Karpas-422 (cell line): ENCODE measurements at regions not wholly inside any gene's neighbourhood (a gene's known extent, or its start where the extent isn't known, plus 50 kb on each side); places are given as distances from the start of the nearest gene placed in this dataset.

Source experiments
- DNase-seq: peaks from one replicate; pipeline ENCODE4 v3.0.0-alpha.2; 2015
- H2AFZ ChIP-seq: fragments of 200-600 bp; sonication (generic); 2 replicates; pipeline ENCODE4 v1.6.1; 2014; ENCODE audit warnings: antibody characterized with exemption, low read length, mixed read lengths
- H3K27ac ChIP-seq: fragments of 200-600 bp; sonication (generic); 2 replicates; pipeline ENCODE4 v1.5.1; 2014; ENCODE audit warnings: mild to moderate bottlenecking, low read length, moderate library complexity
- H3K27me3 ChIP-seq: fragments of 200-600 bp; sonication (generic); 2 replicates; pipeline ENCODE4 v1.6.1; 2014; ENCODE audit warnings: low read length, mixed read lengths
- H3K36me3 ChIP-seq: fragments of 200-600 bp; sonication (generic); 2 replicates; pipeline ENCODE4 v1.6.1; 2014; ENCODE audit warnings: low read length, mixed read lengths; ENCODE audit not compliant: insufficient read depth
- H3K4me1 ChIP-seq: fragments of 200-600 bp; sonication (generic); 2 replicates; pipeline ENCODE4 v1.6.1; 2014; ENCODE audit warnings: mild to moderate bottlenecking, low read length, mixed read lengths
- H3K4me2 ChIP-seq: fragments of 200-600 bp; sonication (generic); 2 replicates; pipeline ENCODE4 v1.6.1; 2014; ENCODE audit warnings: low read length, low read depth, mild to moderate bottlenecking; ENCODE audit not compliant: poor library complexity, severe bottlenecking
- H3K4me3 ChIP-seq: fragments of 200-600 bp; sonication (generic); 2 replicates; pipeline ENCODE4 v1.5.1; 2014; ENCODE audit warnings: mild to moderate bottlenecking, antibody characterized with exemption, low read length, mixed read lengths
- H3K79me2 ChIP-seq: fragments of 200-600 bp; sonication (generic); 2 replicates; pipeline ENCODE4 v1.6.1; 2014; ENCODE audit warnings: mild to moderate bottlenecking, low read length, mixed read lengths
- H3K9ac ChIP-seq: fragments of 200-600 bp; sonication (generic); 2 replicates; pipeline ENCODE4 v1.6.0; 2014; ENCODE audit warnings: low read length
- H3K9me2 ChIP-seq: fragments of 200-600 bp; sonication (generic), shearing (Covaris generic); replicated peaks from 2 replicates; pipeline ENCODE4 v1.6.0; 2014; ENCODE audit warnings: mild to moderate bottlenecking, low read length, moderate library complexity; ENCODE audit not compliant: insufficient read depth
- H3K9me3 ChIP-seq: fragments of 300-700, 200-600 bp; sonication (generic); 2 replicates; pipeline ENCODE4 v1.6.1; 2014; ENCODE audit warnings: low read length, mixed read lengths
- H4K20me1 ChIP-seq: fragments of 200-600 bp; sonication (generic); 2 replicates; pipeline ENCODE4 v1.6.1; 2014; ENCODE audit warnings: mild to moderate bottlenecking, antibody characterized with exemption, low read length, low read depth; ENCODE audit not compliant: insufficient read depth

GRCh38 chr7:156006024-156006423, 193.8 kb upstream of the SHH start:
- H3K27ac ChIP-seq = no peak overlapping the region
- no peak overlapping the region for H3K4me3 ChIP-seq
- no peak for DNase-seq
- H3K36me3 ChIP-seq = no peaks in the 10 kb centered on the region
- no peak overlapping the region for H3K4me2 ChIP-seq
- H2AFZ ChIP-seq = no peak overlapping the region
- no peaks in the 10 kb centered on the region for H3K27me3 ChIP-seq
- H4K20me1 ChIP-seq = no peaks in the 10 kb centered on the region
- H3K9me3 ChIP-seq = no peaks in the 10 kb centered on the region
- no peak overlapping the region for H3K9ac ChIP-seq
- no peaks in the 10 kb centered on the region for H3K9me2 ChIP-seq
- no peaks in the 10 kb centered on the region for H3K79me2 ChIP-seq
- no peaks in the 10 kb centered on the region for H3K4me1 ChIP-seq

- no peaks in the 10 kb centered on the region for H3K27me3 ChIP-seq
- H4K20me1 ChIP-seq = no peaks in the 10 kb centered on the region
- H2AFZ ChIP-seq = no peak overlapping the region
- H3K79me2 ChIP-seq = no peaks in the 10 kb centered on the region
- H3K9ac ChIP-seq = no peak overlapping the region
- H3K27ac ChIP-seq = no peak overlapping the region
- no peak overlapping the region for H3K4me2 ChIP-seq
- H3K36me3 ChIP-seq = no peaks in the 10 kb centered on the region
- H3K4me1 ChIP-seq = no peaks in the 10 kb centered on the region
- no peaks in the 10 kb centered on the region for H3K9me2 ChIP-seq
- H3K9me3 ChIP-seq = no peaks in the 10 kb centered on the region
- no peak for DNase-seq
- no peak overlapping the region for H3K4me3 ChIP-seq
Observed at GRCh38 chr7:156005202-156005691, 193.0 kb upstream of the SHH start.

GRCh38 chr7:156004265-156005201, 192.3 kb upstream of the SHH start:
- no peak for DNase-seq
- H3K36me3 ChIP-seq = no peaks in the 10 kb centered on the region
- no peaks in the 10 kb centered on the region for H3K79me2 ChIP-seq
- H3K27ac ChIP-seq = no peak overlapping the region
- no peak overlapping the region for H3K4me2 ChIP-seq
- no peaks in the 10 kb centered on the region for H3K9me2 ChIP-seq
- H3K9me3 ChIP-seq = no peaks in the 10 kb centered on the region
- H3K27me3 ChIP-seq = no peaks in the 10 kb centered on the region
- H3K4me3 ChIP-seq = no peak overlapping the region
- H3K4me1 ChIP-seq = no peaks in the 10 kb centered on the region
- no peak overlapping the region for H3K9ac ChIP-seq
- H4K20me1 ChIP-seq = no peaks in the 10 kb centered on the region
- H2AFZ ChIP-seq = no peak overlapping the region

GRCh38 chr7:156003220-156004162, 191.2 kb upstream of the SHH start:
- Histone ChIP-seq H4K20me1 (no peaks in the 10 kb centered on the region), H3K9me2 (no peaks in the 10 kb centered on the region), H2AFZ (no peak overlapping the region), H3K36me3 (no peaks in the 10 kb centered on the region), H3K27me3 (no peaks in the 10 kb centered on the region), H3K4me2 (no peak overlapping the region), H3K9me3 (no peaks in the 10 kb centered on the region), H3K27ac (no peak overlapping the region), H3K4me1 (no peaks in the 10 kb centered on the region), H3K9ac (no peak overlapping the region), H3K79me2 (no peaks in the 10 kb centered on the region), H3K4me3 (no peak overlapping the region)
- DNase-seq = no peak

GRCh38 chr7:156002362-156003066, 190.3 kb upstream of the SHH start:
- Histone ChIP-seq H2AFZ (no peak overlapping the region), H3K79me2 (no peaks in the 10 kb centered on the region), H3K4me2 (no peak overlapping the region), H3K9me3 (no peaks in the 10 kb centered on the region), H3K4me3 (no peak overlapping the region), H3K9me2 (no peaks in the 10 kb centered on the region), H3K36me3 (no peaks in the 10 kb centered on the region), H4K20me1 (no peaks in the 10 kb centered on the region), H3K27ac (no peak overlapping the region), H3K27me3 (no peaks in the 10 kb centered on the region), H3K4me1 (no peaks in the 10 kb centered on the region), H3K9ac (no peak overlapping the region)
- DNase-seq = no peak

GRCh38 chr7:156001496-156002260, 189.4 kb upstream of the SHH start:
- no peaks in the 10 kb centered on the region for H3K27me3 ChIP-seq
- no peak overlapping the region for H2AFZ ChIP-seq
- H3K9ac ChIP-seq = no peak overlapping the region
- H3K4me3 ChIP-seq = no peak overlapping the region
- H3K36me3 ChIP-seq = no peaks in the 10 kb centered on the region
- no peaks in the 10 kb centered on the region for H3K4me1 ChIP-seq
- H3K4me2 ChIP-seq = no peak overlapping the region
- no peaks in the 10 kb centered on the region for H3K9me3 ChIP-seq
- DNase-seq = no peak
- H3K79me2 ChIP-seq = no peaks in the 10 kb centered on the region
- no peaks in the 10 kb centered on the region for H3K9me2 ChIP-seq
- no peak overlapping the region for H3K27ac ChIP-seq
- no peaks in the 10 kb centered on the region for H4K20me1 ChIP-seq

GRCh38 chr7:156000601-156001396, 188.5 kb upstream of the SHH start:
- no peak overlapping the region for H3K4me3 ChIP-seq
- H3K79me2 ChIP-seq = no peaks in the 10 kb centered on the region
- DNase-seq = no peak
- no peak overlapping the region for H2AFZ ChIP-seq
- no peaks in the 10 kb centered on the region for H3K27me3 ChIP-seq
- H4K20me1 ChIP-seq = no peaks in the 10 kb centered on the region
- no peaks in the 10 kb centered on the region for H3K36me3 ChIP-seq
- no peak overlapping the region for H3K4me2 ChIP-seq
- H3K9ac ChIP-seq = no peak overlapping the region
- H3K9me2 ChIP-seq = no peaks in the 10 kb centered on the region
- no peaks in the 10 kb centered on the region for H3K4me1 ChIP-seq
- H3K9me3 ChIP-seq = no peaks in the 10 kb centered on the region
- no peak overlapping the region for H3K27ac ChIP-seq
